OCI-M2 (cell line): ENCODE measurements at regions not wholly inside any gene's neighbourhood (a gene's known extent, or its start where the extent isn't known, plus 50 kb on each side); places are given as distances from the start of the nearest gene placed in this dataset.
"Not testable (repeated sequence)": the region's sequence is repeated elsewhere in the genome, so short reads cannot be mapped to it uniquely, and the experiment has no call there.

ENCODE experiments used
- DNase-seq: peaks from one replicate; lab custom pipeline; 2025; ENCODE audit not compliant: unreplicated experiment; lab: John Stamatoyannopoulos, UW

GRCh38 chr5:87570366-87570765 is 157.6 kb upstream of the CCNH start:
- DNase-seq, result no peak

DNA sequence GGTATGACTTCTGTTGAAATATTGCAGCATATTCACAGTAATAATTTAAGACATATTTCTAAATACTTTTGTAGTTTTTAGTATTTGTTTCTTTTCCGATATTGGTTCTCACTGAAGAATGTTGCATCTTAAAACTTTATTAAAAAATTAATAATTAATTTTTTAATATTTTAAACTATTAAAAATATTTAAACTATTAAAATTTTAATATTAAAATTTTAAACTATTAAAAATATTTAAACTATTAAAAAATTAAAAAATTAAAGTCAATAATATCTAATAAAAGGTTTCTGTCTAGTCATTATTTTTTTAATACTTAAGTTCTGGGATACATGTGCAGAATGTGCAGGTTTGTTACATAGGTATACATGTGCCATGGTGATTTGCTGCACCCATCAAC is 149.3 kb upstream of the CCNH start:
- no peak for DNase-seq

DNA sequence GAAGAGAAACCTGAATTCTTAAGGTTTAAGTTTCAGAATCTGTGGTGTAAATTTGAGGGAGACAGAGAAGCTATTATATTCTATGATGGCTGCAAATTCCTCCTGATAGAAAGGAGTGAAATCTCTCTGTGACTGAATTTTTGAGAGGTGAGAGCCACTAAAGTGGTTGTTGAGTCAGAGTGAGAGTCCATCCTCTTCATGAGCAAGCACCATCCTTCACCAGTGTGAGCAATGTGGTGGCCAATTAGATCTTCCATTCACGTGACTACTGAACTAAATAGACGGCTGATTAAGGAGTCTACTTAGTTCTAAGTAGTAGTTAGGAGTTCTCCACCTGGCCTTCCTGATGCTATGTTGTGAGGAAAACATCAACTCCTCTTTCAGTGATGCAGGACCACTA is 147.8 kb upstream of the CCNH start:
- no peak for DNase-seq

- DNase-seq, result no peak
Observed at GRCh38 chr5:87551911-87552310, 139.2 kb upstream of the CCNH start.

DNA sequence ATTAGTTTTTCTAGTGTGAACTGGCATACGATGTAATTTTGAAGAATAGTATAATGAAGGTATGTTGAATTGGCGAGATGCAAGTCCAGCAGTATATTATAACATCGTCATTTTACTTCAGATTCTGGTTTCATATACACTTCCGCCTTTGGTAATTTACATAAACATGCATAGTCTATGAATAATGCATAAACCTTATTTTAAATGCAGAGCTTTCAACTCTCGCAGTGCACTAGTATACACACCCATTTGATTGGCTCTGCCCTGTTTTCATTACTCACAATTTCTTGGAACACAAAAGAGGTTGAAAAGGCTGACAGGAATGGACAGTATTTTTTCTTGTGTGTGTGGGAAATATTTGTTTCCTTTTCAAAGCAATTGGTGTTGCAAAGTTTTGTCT is 128.9 kb upstream of the CCNH start:
- no peak for DNase-seq

- no peak for DNase-seq
Observed at GRCh38 chr5:87541033-87541432, 128.3 kb upstream of the CCNH start.

GRCh38 chr5:87539839-87540238 is 127.1 kb upstream of the CCNH start:
- DNase-seq, result no peak

GRCh38 chr5:87536365-87536764 is 123.6 kb upstream of the CCNH start:
- DNase-seq, result no peak

GRCh38 chr5:87535706-87536105 is 123.0 kb upstream of the CCNH start:
- DNase-seq, result no peak

- DNase-seq, result no peak
Observed at GRCh38 chr5:87529486-87530076, 116.9 kb upstream of the CCNH start.

GRCh38 chr5:87526131-87526530 is 113.4 kb upstream of the CCNH start:
- DNase-seq, result no peak

DNA sequence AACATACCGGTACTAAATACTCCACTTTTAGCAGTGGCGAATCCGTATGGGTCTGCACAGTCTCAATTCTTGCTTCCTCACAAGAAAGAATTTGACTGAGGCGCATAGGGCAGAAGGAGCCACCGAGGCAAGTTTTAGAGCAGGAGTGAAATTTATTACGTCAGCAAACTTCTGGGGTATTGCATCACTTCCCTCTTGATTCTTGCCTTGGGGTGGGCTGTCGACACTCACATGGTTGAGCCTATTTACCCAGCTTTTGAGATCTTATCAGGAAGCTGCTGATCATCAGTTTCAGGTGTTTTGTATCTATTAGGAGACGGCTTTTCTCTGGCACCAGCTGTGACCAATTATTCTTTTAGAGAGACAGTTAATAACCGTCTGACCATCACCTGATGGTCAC is 111.5 kb upstream of the CCNH start:
- no peak for DNase-seq

- not testable (repeated sequence) for DNase-seq
Observed at GRCh38 chr5:87511778-87512177, 99.0 kb upstream of the CCNH start.

- DNase-seq, result no peak
Observed at GRCh38 chr5:87503004-87503403, 90.3 kb upstream of the CCNH start.

- DNase-seq, result no peak
Observed at GRCh38 chr5:87499478-87500410, 87.0 kb upstream of the CCNH start.
